ENCODE measurements at regions not wholly inside any gene's neighbourhood (a gene's known extent, or its start where the extent isn't known, plus 50 kb on each side); places are given as distances from the start of the nearest gene placed in this dataset.

DNA sequence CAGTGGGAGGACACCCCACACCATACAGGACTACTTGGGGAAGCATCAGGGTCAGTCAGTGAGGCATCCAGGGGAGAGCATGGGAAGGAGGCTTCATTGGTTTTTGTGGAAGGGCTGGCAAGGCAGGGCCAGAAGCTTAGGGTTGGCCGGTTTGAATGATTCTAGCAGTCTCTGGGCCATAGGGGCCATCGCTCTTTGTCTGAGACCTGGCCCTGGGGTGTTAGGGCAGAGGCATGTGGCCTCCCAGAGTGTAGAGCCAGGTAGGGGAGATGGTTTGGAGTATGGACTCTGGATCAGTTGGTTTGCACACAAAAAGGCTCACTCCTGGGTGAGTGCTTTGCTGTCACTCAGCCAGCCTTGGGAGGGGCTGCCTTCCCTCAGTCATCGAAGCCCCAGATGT, 98.5 kb downstream of the GLI2 start:
- Histone ChIP-seq H3K36me3 (ENCODE audit: control insufficient read depth, insufficient read depth, low read length) (no peaks in the 10 kb centered on the region), H3K27me3 (replicated peaks; ENCODE audit: control insufficient read depth, insufficient read depth, low read length) (no peaks in the 10 kb centered on the region), H3K4me3 (ENCODE audit: low read depth, low read length) (no peak overlapping the region), H3K4me1 (no peaks in the 10 kb centered on the region), H3K9me3 (no peaks in the 10 kb centered on the region)
- no peak overlapping the region for H3K27ac Mint-ChIP-seq (ENCODE audit: unreplicated experiment)
- no peak for DNase-seq
- no peaks in the 10 kb centered on the region for H3K4me1 Mint-ChIP-seq (ENCODE audit: low read depth, unreplicated experiment)
- intact Hi-C loops (cut with micrococcal nuclease; ENCODE audit: unreplicated experiment) = no loop called here
- TF ChIP-seq, protein P1, sequence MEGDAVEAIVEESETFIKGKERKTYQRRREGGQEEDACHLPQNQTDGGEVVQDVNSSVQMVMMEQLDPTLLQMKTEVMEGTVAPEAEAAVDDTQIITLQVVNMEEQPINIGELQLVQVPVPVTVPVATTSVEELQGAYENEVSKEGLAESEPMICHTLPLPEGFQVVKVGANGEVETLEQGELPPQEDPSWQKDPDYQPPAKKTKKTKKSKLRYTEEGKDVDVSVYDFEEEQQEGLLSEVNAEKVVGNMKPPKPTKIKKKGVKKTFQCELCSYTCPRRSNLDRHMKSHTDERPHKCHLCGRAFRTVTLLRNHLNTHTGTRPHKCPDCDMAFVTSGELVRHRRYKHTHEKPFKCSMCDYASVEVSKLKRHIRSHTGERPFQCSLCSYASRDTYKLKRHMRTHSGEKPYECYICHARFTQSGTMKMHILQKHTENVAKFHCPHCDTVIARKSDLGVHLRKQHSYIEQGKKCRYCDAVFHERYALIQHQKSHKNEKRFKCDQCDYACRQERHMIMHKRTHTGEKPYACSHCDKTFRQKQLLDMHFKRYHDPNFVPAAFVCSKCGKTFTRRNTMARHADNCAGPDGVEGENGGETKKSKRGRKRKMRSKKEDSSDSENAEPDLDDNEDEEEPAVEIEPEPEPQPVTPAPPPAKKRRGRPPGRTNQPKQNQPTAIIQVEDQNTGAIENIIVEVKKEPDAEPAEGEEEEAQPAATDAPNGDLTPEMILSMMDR (IDR thresholded peaks at IDR 0.05; ENCODE audit: insufficient read depth in 1 of 2, low read depth in 1 of 2, low read length in 1 of 2, severe bottlenecking in 1 of 2, unreplicated experiment in 1 of 2) = no peak
- ChIA-PET CTCF (interaction anchor here (1.8 kb wide), 1 partner anchor 102 kb away, joined by 4 read pairs; no protein-coding TSS in a partner anchor), POLR2A (no interaction called here)
- no peaks in the 10 kb centered on the region for H3K27me3 Mint-ChIP-seq (ENCODE audit: insufficient read depth, unreplicated experiment)
- BruUV-seq (replicated peaks) = no TSS peak
- H3K4me3 Mint-ChIP-seq (ENCODE audit: unreplicated experiment) = no peak overlapping the region
- H3K9me3 Mint-ChIP-seq (ENCODE audit: unreplicated experiment) = no peaks in the 10 kb centered on the region
- H3K36me3 Mint-ChIP-seq (ENCODE audit: insufficient read depth, unreplicated experiment) = no peaks in the 10 kb centered on the region

DNA sequence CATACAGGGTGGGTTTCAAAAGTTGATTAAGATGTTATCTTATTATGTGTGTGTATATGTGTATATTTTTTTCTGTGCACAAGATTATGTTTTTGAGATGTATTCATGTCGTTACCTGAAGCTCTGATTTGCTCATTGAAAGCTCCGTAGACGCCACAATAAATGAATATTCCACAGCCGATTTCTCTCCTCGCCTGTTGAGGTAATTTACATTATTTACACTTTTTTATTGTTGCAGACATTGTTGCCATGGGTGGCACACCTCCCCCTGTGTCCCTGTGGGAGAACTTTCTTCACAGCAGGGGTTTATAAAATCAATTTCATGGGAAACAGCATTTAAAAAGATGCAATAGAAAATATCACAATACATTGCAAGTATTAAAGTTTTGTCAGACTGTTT, 100.6 kb downstream of the GLI2 start:
- Histone ChIP-seq H3K36me3 (ENCODE audit: control insufficient read depth, insufficient read depth, low read length) (no peaks in the 10 kb centered on the region), H3K27me3 (replicated peaks; ENCODE audit: control insufficient read depth, insufficient read depth, low read length) (no peaks in the 10 kb centered on the region), H3K9me3 (no peaks in the 10 kb centered on the region), H3K4me3 (ENCODE audit: low read depth, low read length) (no peak overlapping the region), H3K4me1 (no peaks in the 10 kb centered on the region)
- TF ChIP-seq, protein P1 (IDR thresholded peaks at IDR 0.05; ENCODE audit: insufficient read depth in 1 of 2, low read depth in 1 of 2, low read length in 1 of 2, severe bottlenecking in 1 of 2, unreplicated experiment in 1 of 2) = no peak
- ChIA-PET CTCF (interaction anchor here (1.4 kb wide), 1 partner anchor 243 kb away, joined by 6 read pairs; no protein-coding TSS in a partner anchor), POLR2A (no interaction called here)
- H3K27ac Mint-ChIP-seq (ENCODE audit: unreplicated experiment) = no peak overlapping the region
- H3K36me3 Mint-ChIP-seq (ENCODE audit: insufficient read depth, unreplicated experiment) = no peaks in the 10 kb centered on the region
- intact Hi-C loops (cut with micrococcal nuclease; ENCODE audit: unreplicated experiment) = no loop called here
- no peaks in the 10 kb centered on the region for H3K4me1 Mint-ChIP-seq (ENCODE audit: low read depth, unreplicated experiment)
- no peaks in the 10 kb centered on the region for H3K9me3 Mint-ChIP-seq (ENCODE audit: unreplicated experiment)
- DNase-seq = no peak
- H3K27me3 Mint-ChIP-seq (ENCODE audit: insufficient read depth, unreplicated experiment) = no peaks in the 10 kb centered on the region
- no peak overlapping the region for H3K4me3 Mint-ChIP-seq (ENCODE audit: unreplicated experiment)
- BruUV-seq (replicated peaks) = no TSS peak

DNA sequence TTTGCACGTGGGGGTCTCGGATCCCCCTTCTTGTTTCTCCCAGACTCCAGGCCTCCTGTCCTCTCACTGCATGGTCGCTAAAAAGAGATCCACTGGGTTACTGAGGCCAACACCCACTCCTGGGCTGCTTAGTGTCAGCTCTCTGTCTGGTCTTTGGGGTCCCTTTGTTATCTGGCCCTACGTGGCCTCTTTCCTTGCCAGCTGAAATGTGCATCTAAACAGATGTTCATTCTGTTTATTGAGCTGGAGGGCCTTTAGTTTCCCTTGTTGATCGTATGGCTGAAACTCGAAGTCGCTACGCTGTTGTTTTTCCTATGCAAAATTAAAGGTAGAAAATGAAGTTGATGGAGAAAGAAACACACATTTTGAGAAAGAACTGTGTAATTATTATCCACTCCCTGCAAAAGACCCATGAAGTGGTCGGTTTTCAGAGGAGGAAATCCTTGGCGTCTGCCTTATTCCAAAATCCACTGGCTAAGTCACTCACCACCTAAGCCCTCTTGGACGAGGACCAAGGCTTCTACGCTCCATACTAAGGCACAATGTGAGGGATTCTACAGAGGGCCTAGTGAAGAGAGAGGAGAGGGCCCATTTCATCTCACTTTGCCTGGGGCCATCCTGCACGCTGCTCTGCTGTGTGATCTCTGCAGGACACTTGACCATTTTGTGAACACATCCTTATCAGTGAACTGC, 105.3 kb downstream of the GLI2 start:
- ChIA-PET POLR2A (no interaction called here), CTCF (no interaction called here)
- Mint-ChIP-seq H3K4me1 (ENCODE audit: low read depth, unreplicated experiment) (no peaks in the 10 kb centered on the region), H3K27me3 (ENCODE audit: insufficient read depth, unreplicated experiment) (no peaks in the 10 kb centered on the region), H3K4me3 (ENCODE audit: unreplicated experiment) (no peak overlapping the region), H3K9me3 (ENCODE audit: unreplicated experiment) (no peaks in the 10 kb centered on the region), H3K36me3 (ENCODE audit: insufficient read depth, unreplicated experiment) (no peaks in the 10 kb centered on the region), H3K27ac (ENCODE audit: unreplicated experiment) (no peak overlapping the region)
- intact Hi-C loops (cut with micrococcal nuclease; ENCODE audit: unreplicated experiment) = no loop called here
- Histone ChIP-seq H3K36me3 (ENCODE audit: control insufficient read depth, insufficient read depth, low read length) (no peaks in the 10 kb centered on the region), H3K27me3 (replicated peaks; ENCODE audit: control insufficient read depth, insufficient read depth, low read length) (no peaks in the 10 kb centered on the region), H3K4me3 (ENCODE audit: low read depth, low read length) (no peak overlapping the region), H3K9me3 (no peaks in the 10 kb centered on the region), H3K4me1 (no peaks in the 10 kb centered on the region)
- TF ChIP-seq, protein P1 (IDR thresholded peaks at IDR 0.05; ENCODE audit: insufficient read depth in 1 of 2, low read depth in 1 of 2, low read length in 1 of 2, severe bottlenecking in 1 of 2, unreplicated experiment in 1 of 2) = no peak
- DNase-seq = no peak
- BruUV-seq (replicated peaks) = no TSS peak

Measured in Caco-2 (cell line).